Upper lobe of right lung (tissue), 1 donor: ENCODE measurements at regions not wholly inside any gene's neighbourhood (a gene's known extent, or its start where the extent isn't known, plus 50 kb on each side); places are given as distances from the start of the nearest gene placed in this dataset. TPM values are rescaled to one million over a fixed set of nuclear protein-coding genes. Genes with fewer than 3 reads are reported as not detected.

Source experiments
- ATAC-seq: fragments of 200-7000 bp; cut with Tn5 transposase; one replicate; pipeline ENCODE4 v1.9.1; 2020; ENCODE audit warnings: mild to moderate bottlenecking, moderate library complexity
- DNase-seq: peaks from one replicate; pipeline ENCODE4 v3.0.0-alpha.2; 2020
- H3K27ac ChIP-seq: fragments of 200-600 bp; one replicate; pipeline ENCODE4 v1.8.0; 2022
- H3K27me3 ChIP-seq: fragments of 200-600 bp; one replicate; pipeline ENCODE4 v1.8.0; 2022; ENCODE audit warnings: mild to moderate bottlenecking
- H3K36me3 ChIP-seq: fragments of 200-600 bp; one replicate; pipeline ENCODE4 v1.8.0; 2022
- H3K4me1 ChIP-seq: fragments of 200-600 bp; one replicate; pipeline ENCODE4 v1.8.0; 2022
- H3K4me3 ChIP-seq: fragments of 200-600 bp; one replicate; pipeline ENCODE4 v1.8.0; 2022; ENCODE audit warnings: mild to moderate bottlenecking
- H3K9me3 ChIP-seq: fragments of 200-600 bp; one replicate; pipeline ENCODE4 v1.8.0; 2022
- intact Hi-C: fragments of 100-400 bp; cut with DNase I; formaldehyde crosslinking; loops from one replicate; pipeline ENCODE4 v1.11.0; 2022
- microRNA-seq: library from miRNA; unstranded; fragments of <30 nt; microRNA quantifications from one replicate; pipeline ENCODE4 v1.2.0, GENCODE V29; 2020; ENCODE audit warnings: borderline microRNAs expressed
- TF ChIP-seq, protein P1 (sequence below): fragments of 200-600 bp; IDR thresholded peaks from one replicate; pipeline ENCODE4 v1.8.0; 2022; ENCODE audit warnings: antibody characterized with exemption
- donor health status: DM: no; HTN: yes; CAD: no; lungs with severe emphysema.

DNA sequence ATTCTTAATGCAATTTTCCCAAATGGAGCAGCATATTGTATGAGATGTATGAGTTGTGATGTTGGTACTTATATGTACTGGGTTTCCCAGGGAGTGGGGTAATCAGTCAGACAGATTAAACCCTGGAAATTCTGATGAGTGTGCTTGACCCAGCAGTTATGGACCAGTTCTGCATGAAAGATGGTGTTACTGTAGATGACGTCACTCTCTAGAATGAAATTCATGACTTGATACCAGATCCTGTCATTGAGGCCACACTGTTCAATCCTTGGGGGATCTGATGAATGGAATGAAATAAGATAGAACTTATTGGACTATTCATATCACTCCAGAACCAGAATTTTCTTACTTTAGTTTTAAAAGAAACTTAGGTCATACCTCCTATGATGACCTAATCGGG is 534.3 kb downstream of the PLXDC2 start:
- no peaks in the 10 kb centered on the region for H3K4me1 ChIP-seq
- H3K27me3 ChIP-seq: no peaks in the 10 kb centered on the region
- no peak overlapping the region for H3K27ac ChIP-seq
- H3K36me3 ChIP-seq: no peaks in the 10 kb centered on the region
- TF ChIP-seq, protein P1, sequence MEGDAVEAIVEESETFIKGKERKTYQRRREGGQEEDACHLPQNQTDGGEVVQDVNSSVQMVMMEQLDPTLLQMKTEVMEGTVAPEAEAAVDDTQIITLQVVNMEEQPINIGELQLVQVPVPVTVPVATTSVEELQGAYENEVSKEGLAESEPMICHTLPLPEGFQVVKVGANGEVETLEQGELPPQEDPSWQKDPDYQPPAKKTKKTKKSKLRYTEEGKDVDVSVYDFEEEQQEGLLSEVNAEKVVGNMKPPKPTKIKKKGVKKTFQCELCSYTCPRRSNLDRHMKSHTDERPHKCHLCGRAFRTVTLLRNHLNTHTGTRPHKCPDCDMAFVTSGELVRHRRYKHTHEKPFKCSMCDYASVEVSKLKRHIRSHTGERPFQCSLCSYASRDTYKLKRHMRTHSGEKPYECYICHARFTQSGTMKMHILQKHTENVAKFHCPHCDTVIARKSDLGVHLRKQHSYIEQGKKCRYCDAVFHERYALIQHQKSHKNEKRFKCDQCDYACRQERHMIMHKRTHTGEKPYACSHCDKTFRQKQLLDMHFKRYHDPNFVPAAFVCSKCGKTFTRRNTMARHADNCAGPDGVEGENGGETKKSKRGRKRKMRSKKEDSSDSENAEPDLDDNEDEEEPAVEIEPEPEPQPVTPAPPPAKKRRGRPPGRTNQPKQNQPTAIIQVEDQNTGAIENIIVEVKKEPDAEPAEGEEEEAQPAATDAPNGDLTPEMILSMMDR: no peak
- intact Hi-C loops: no loop called here
- no peak for ATAC-seq
- no peak for DNase-seq
- no peak overlapping the region for H3K4me3 ChIP-seq
- H3K9me3 ChIP-seq: no peaks in the 10 kb centered on the region

DNA sequence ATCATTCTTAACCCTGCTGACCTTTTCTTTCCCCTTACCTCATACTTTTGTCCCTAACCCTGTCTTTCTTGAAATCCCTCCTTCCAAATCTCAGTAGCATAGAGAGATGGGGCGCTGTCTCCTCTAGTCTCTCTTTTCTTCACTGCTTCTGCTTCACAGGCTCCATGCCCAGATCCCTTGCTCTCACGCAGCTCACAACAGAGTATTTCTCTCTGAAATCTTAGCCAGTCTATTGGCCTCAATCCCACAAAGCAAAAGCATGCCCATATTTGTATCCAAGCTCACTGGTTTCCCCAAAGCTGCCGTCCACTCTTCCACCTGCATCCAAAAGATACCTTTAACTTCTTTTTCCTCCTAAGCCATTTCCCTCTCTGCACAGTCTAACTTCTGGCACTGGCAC is 526.8 kb downstream of the PLXDC2 start:
- no peak overlapping the region for H3K4me3 ChIP-seq
- no peaks in the 10 kb centered on the region for H3K27me3 ChIP-seq
- DNase-seq (no peak), ATAC-seq (no peak)
- TF ChIP-seq, protein P1: no peak
- H3K36me3 ChIP-seq: no peaks in the 10 kb centered on the region
- intact Hi-C loops: no loop called here
- H3K9me3 ChIP-seq: no peaks in the 10 kb centered on the region
- no peaks in the 10 kb centered on the region for H3K4me1 ChIP-seq
- H3K27ac ChIP-seq: no peak overlapping the region

Small RNA genes in the stretch of these regions (microRNA-seq; reads per million reads assigned to microRNA genes)
- not detected for gene MIR4675
